Right forelimb (tissue), 1 donor: ENCODE measurements at regions not wholly inside any gene's neighbourhood (a gene's known extent, or its start where the extent isn't known, plus 50 kb on each side); places are given as distances from the start of the nearest gene placed in this dataset.
A peak's percentile ranks its signal among the peaks of the same experiment; 100 is the strongest.
"Not testable (repeated sequence)": the region's sequence is repeated elsewhere in the genome, so short reads cannot be mapped to it uniquely, and the experiment has no call there.

Experiments used
- DNase-seq: peaks from one replicate; pipeline ENCODE4 v3.0.0-alpha.2; 2018

GRCh38 chr14:53386362-53386761, 233.2 kb upstream of the DDHD1 start:
- DNase-seq: no peak

- no peak for DNase-seq
These were observed 231.4 kb upstream of the DDHD1 start for GRCh38 chr14:53384536-53384935.

GRCh38 chr14:53384073-53384472, 230.9 kb upstream of the DDHD1 start:
- DNase-seq: no peak

- DNase-seq: no peak
These were observed 228.8 kb upstream of the DDHD1 start for GRCh38 chr14:53381895-53382294.

GRCh38 chr14:53380867-53381225, 227.7 kb upstream of the DDHD1 start:
- DNase-seq: no peak

- no peak for DNase-seq
These were observed 227.1 kb upstream of the DDHD1 start for GRCh38 chr14:53380052-53380866.

- DNase-seq: no peak
These were observed 225.0 kb upstream of the DDHD1 start for GRCh38 chr14:53378142-53378541.

GRCh38 chr14:53376064-53376463, 222.9 kb upstream of the DDHD1 start:
- no peak for DNase-seq

GRCh38 chr14:53375599-53375998, 222.5 kb upstream of the DDHD1 start:
- DNase-seq: no peak

GRCh38 chr14:53368711-53369201, 215.6 kb upstream of the DDHD1 start:
- DNase-seq: no peak

- no peak for DNase-seq
These were observed 214.9 kb upstream of the DDHD1 start for GRCh38 chr14:53368066-53368465.

- no peak for DNase-seq
These were observed 214.5 kb upstream of the DDHD1 start for GRCh38 chr14:53367644-53368026.

- no peak for DNase-seq
These were observed 212.5 kb upstream of the DDHD1 start for GRCh38 chr14:53365486-53366130.

- not testable (repeated sequence) for DNase-seq
These were observed 209.8 kb upstream of the DDHD1 start for GRCh38 chr14:53362916-53363315.

GRCh38 chr14:53360829-53361228, 207.7 kb upstream of the DDHD1 start:
- no peak for DNase-seq

GRCh38 chr14:53358166-53358565, 205.0 kb upstream of the DDHD1 start:
- DNase-seq: no peak

GRCh38 chr14:53356361-53357150, 203.4 kb upstream of the DDHD1 start:
- DNase-seq: no peak

- peak; percentile 54 for DNase-seq
These were observed 202.5 kb upstream of the DDHD1 start for GRCh38 chr14:53355581-53356112.

GRCh38 chr14:53354336-53354735, 201.2 kb upstream of the DDHD1 start:
- no peak for DNase-seq

- DNase-seq: no peak
These were observed 197.7 kb upstream of the DDHD1 start for GRCh38 chr14:53350866-53351265.

- DNase-seq: no peak
These were observed 197.3 kb upstream of the DDHD1 start for GRCh38 chr14:53350429-53350828.

- DNase-seq: no peak
These were observed 193.9 kb upstream of the DDHD1 start for GRCh38 chr14:53346988-53347387.

- no peak for DNase-seq
These were observed 188.2 kb upstream of the DDHD1 start for GRCh38 chr14:53341324-53341723.
